Gastrocnemius medialis (tissue), 4 donors: ENCODE measurements at regions not wholly inside any gene's neighbourhood (a gene's known extent, or its start where the extent isn't known, plus 50 kb on each side); places are given as distances from the start of the nearest gene placed in this dataset.

Experiments
- POLR2A ChIP-seq, 2 donors: fragments of 450-650 bp; IDR thresholded peaks; one replicate each; pipeline ENCODE4 v1.6.1; 2017; ENCODE audit warnings: antibody characterized with exemption in 2 of 2, mild to moderate bottlenecking in 2 of 2, moderate library complexity in 2 of 2
- TF ChIP-seq, protein P1 (sequence below), 5 experiments: fragments of 450-650 bp in 3 of 5; fragments of 200-600 bp in 2 of 5; sonication (generic) in 2 of 5; IDR thresholded peaks in 4 of 5; conservative IDR thresholded peaks in 1 of 5; 1 replicate in 4 of 5; 2 replicates in 1 of 5; pipeline ENCODE4 v1.5.1; 2016 to 2019; ENCODE audit warnings: antibody characterized with exemption in 5 of 5, mild to moderate bottlenecking in 3 of 5, moderate library complexity in 3 of 5

DNA sequence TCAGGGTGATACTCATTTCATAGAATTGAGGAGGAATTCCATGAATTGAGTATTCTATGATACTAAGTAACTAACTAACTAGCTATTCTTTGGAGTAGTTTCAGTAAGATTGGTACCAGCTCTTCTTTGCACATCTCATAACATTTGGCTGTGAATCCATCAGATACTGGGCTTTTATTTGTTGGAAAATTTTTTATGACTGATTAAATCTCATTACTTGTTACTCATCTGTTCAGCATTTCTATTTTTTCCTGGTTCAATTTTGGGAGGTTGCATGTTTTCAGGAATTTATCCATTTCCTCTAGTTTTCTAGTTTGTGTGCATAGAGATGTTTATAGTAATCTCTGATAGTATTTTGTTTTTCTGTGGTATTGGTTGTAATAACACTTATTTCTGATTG lies 70.8 kb upstream of the FREM3 start:
- TF ChIP-seq, protein P1, sequence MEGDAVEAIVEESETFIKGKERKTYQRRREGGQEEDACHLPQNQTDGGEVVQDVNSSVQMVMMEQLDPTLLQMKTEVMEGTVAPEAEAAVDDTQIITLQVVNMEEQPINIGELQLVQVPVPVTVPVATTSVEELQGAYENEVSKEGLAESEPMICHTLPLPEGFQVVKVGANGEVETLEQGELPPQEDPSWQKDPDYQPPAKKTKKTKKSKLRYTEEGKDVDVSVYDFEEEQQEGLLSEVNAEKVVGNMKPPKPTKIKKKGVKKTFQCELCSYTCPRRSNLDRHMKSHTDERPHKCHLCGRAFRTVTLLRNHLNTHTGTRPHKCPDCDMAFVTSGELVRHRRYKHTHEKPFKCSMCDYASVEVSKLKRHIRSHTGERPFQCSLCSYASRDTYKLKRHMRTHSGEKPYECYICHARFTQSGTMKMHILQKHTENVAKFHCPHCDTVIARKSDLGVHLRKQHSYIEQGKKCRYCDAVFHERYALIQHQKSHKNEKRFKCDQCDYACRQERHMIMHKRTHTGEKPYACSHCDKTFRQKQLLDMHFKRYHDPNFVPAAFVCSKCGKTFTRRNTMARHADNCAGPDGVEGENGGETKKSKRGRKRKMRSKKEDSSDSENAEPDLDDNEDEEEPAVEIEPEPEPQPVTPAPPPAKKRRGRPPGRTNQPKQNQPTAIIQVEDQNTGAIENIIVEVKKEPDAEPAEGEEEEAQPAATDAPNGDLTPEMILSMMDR (IDR thresholded peaks at IDR 0.05 in 4 of 5, conservative IDR thresholded peaks at IDR 0.05 in 1 of 5) = no peak
- TF ChIP-seq POLR2A (IDR thresholded peaks at IDR 0.05) = no peak
